Heart left ventricle (tissue), 13 donors: ENCODE measurements at regions not wholly inside any gene's neighbourhood (a gene's known extent, or its start where the extent isn't known, plus 50 kb on each side); places are given as distances from the start of the nearest gene placed in this dataset.

Experiments used
- CTCF ChIP-seq, 12 donors: fragments of 200-600 bp; sonication (generic) in 4 of 12; IDR thresholded peaks; one replicate each; pipeline versions ENCODE4 v1.5.0 to v1.8.0; 2018 to 2022; ENCODE audit warnings: antibody characterized with exemption in 12 of 12, mild to moderate bottlenecking in 5 of 12
- POLR2A ChIP-seq, 2 donors: fragments of 450-650 bp; IDR thresholded peaks; one replicate each; pipeline ENCODE4 v1.6.1; 2017; ENCODE audit warnings: antibody characterized with exemption in 2 of 2, mild to moderate bottlenecking in 2 of 2, moderate library complexity in 2 of 2
- donor health status: ischemic (EF 13 %, LVEDD 7.1; RV severe dilation, severe dysfunction).
- donor health status: DM: no; HTN: yes; CAD: no.
- donor health status: DM: no; HTN: no; CAD: no.
- donor health status: ischemic (EF 25% LVEDD 6.9; RV normal size, moderate dysfunction).
- donor health status: ischemic (EF 25% LVEDD 5.7; RV mildly dilated, moderate dysfunction).
- donor health status: ischemic (EF 35%, LVEDD 5.7; RV mildly dilated, moderate dysfunction).
- donor health status: nonischemic (EF 11% LVEDD 7.7; RV severe dilation, severe dysfunction).
- donor health status: DM: yes; HTN: yes; CAD: no.
- donor health status: PGD.
- donor health status: ischemic (EF 29% LVEDD 5.4; RV normal size, mild dysfunction).
- donor health status: nonischemic (EF 23%, LVEDD 6.1; RV moderate dilation, normal function).

GRCh38 chr2:129055824-129056223, 737.2 kb upstream of the HS6ST1 start:
- no peak for TF ChIP-seq CTCF (IDR thresholded peaks at IDR 0.05)
- TF ChIP-seq POLR2A (IDR thresholded peaks at IDR 0.05) = no peak
